ENCODE measurements at regions not wholly inside any gene's neighbourhood (a gene's known extent, or its start where the extent isn't known, plus 50 kb on each side); places are given as distances from the start of the nearest gene placed in this dataset.
"Not testable (repeated sequence)": the region's sequence is repeated elsewhere in the genome, so short reads cannot be mapped to it uniquely, and the experiment has no call there.

DNA sequence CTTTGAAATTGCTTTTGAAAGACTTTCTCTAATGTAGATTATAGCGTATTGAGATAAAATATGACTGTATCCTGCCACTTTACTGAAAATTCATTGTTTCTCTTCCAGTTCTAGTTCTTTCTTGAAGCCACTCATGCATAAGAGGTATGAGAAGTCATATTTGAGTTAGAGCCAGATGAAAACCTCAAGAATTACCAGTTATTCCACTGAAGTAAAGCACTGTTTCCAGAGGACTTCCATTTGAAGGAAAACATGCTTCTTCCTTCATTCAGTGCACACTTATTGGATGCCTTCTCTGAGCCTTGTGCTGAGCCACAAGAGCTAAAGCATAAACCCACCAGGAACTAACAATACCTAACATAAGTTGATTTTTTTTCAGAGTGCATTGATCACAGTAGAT lies 513.4 kb downstream of the ZNF385D start:
- no peak for DNase-seq

DNA sequence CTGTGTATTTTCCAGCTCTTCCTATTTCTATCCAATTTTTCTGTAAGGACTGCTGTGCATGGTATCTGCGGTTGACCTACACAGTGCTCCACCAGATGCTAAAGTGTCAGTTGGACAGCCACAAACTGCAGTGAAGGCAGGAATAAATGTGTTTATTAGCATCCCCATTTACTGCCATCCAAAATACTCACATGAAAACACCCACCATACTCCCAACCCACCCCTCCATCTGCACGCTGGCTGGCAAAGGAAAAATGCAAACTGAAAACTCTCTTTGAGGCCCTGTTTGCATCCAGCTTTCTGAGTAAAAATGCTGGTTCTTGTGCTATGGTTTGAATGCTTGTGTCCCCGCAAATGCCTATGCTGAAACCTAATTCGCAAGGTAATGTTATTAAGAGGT lies 515.5 kb downstream of the ZNF385D start:
- no peak for DNase-seq

DNA sequence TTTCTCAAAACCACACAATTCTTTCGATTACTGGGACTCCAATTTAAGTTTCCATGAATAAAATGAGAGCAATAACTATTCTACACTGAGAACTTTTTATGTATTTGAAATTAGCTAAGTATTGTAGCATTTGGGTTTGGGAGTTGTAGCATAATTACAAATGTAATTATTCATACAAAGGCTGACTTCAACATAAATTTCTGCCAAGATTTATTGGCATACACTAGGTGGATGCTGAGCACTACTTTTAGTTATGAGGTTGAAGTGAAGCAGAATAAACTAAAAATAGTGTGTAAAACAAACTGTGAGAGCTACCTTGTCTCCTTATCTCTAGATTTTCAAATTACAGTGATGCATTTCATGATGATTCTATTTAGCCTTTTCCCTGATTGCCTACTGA lies 516.1 kb downstream of the ZNF385D start:
- no peak for DNase-seq

DNA sequence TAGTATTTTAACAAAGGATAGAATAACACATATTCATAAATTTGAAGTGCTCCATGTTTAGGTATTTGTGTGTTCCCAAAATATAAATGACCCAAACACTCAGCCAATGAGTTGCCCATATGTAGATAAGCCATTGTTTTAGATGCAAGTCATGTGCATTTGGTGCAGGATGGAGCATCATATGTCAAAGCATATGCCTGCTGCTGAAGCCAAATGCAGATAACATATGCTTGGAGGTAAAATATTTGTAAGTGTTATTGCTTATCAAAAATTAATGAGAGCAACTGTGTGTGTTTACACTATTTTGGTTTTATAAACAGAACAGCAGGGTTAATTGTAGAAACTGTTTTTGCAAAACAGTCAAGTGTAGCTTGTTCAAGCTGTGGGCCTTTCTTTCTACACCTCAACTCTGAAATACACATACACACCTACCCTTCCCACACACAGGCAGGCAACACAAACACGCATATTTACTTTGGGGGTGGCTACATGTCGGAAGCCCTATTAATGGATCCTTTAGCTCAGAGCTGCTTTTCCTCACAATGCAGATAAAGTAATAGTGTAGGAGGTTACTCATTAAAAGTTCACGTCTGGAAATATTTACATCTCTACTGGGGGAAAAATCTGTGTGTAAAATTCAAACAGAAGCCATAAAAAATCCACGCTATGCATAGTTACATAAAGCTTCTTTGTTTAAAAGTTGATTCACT lies 521.4 kb downstream of the ZNF385D start:
- no peak for DNase-seq

DNA sequence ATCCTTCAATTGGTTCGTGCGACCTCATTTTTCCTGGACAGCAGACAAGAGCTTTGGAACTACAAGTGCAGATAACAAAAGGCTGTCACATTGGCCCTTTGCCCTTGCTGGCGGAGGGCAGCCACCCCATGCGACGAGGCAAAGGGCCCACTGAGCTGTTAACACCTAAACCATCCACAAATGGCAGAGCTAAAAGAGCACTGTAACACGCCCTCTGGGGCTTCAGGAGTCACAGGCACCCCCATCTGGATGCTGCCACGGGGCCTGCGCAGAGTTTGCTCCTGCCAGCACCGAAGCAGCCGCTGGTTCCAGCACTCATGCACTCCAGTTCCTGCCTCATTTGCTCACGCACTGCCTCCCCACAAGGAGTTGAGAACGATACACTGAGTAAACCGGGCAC lies 524.9 kb downstream of the ZNF385D start:
- no peak for DNase-seq

DNA sequence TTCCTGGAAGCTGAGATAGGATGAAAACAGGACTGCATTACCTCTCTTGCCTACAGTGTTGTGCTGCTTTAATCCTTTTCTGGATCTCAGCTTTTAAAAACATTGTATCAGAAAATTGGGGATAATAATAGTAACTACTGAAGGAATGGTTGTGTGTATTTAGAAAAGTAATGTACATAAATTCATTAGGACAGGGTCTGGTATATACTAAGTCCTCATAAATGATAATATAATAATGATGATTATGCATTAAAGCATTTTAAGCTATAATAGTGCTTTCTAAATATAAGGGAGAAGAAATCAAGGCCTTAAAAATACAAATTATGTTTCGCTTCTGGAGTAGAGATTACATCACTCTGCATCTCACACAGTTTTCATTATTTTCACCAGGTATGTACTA lies 530.1 kb downstream of the ZNF385D start:
- DNase-seq: no peak

DNA sequence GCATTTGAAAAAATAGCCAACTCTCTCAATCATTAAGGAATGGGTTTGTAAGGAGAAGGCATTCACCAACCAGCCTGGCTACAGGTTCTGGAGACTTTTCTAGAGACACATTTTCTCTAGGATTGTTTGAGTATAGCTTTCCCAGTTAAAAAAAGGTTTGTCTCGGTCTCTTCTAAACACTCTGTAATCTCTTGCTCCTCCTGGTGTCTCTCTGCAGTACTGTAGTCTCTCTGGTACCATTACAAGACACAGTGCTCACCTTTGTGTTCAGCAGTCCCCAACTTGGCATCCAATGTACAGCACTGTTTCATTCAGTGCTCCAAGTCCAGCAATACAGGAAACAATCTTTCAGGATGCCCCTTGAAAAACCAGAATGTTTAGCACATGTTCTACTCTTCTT lies 534.4 kb downstream of the ZNF385D start:
- no peak for DNase-seq

DNA sequence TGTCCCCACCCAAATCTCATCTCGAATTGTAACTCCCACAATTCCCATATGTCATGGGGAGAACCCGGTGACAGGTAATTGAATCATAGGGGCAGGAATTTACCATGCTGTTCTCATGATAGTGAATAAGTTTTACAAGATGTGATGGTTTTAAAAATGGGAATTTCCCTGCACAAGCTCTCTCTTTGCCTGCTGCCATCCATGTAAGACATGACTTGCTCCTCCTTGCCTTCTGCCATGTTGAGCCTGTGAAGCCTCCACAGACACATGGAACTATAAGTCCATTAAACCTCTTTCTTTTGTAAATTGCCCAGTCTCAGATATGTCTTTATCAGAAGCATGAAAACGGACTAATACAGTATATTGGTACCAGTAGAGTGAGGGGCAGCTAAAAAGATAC lies 546.9 kb downstream of the ZNF385D start:
- not testable (repeated sequence) for DNase-seq

DNA sequence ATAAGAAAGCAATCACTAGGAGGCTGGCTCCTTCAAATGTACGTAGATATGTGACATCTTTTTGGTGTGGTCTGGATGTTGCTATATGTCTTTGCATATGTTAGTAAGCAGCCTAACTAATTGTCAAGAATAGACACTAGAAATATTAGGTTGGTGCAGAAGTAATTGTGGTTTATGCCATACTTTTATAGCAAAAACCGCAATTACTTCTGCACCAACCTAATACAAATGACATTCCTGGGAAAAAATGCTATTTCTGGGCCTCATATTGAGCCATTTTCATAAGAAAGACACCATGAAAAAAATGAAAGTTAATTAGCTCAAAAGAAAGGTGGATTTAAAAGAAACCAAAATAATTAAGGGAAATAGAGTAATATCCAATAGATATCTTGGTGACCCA lies 555.8 kb downstream of the ZNF385D start:
- no peak for DNase-seq

DNA sequence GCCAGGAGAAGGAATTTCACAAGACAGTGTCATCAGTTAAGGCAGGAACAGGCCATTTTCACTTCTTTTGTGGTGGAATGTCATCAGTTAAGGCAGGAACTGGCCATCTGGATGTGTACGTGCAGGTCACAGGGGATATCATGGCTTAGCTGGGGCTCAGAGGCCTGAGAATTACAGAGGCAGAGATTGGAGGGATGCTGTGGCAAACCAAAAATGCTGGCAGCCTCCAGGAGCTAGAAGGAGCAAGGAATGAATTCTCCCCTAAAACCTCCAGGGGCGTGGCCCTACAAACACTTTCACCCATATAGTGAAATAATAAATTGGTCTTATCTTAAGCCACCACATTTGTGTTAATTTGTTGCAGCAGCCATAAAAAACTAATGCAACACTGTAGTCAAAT lies 557.0 kb downstream of the ZNF385D start:
- not testable (repeated sequence) for DNase-seq

DNA sequence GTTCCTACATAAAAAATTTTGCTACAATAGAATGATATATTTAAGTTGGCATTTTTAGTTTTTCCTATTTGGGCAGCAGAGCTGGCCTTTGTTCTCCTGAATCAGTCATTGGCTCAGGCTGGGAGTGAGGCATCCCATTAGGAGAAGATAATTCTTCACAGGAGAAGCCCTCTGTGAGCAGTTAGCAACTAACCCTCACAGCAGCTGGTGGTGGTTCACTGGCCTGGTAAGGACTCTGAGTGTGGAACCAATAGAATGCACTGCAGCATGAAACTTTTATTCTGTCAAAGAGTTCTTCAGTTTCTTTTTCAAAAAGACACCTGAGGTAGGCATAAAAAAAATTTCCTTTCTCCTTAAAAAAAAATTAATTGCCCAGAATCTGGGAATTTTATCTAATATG lies 562.6 kb downstream of the ZNF385D start:
- DNase-seq: no peak

DNA sequence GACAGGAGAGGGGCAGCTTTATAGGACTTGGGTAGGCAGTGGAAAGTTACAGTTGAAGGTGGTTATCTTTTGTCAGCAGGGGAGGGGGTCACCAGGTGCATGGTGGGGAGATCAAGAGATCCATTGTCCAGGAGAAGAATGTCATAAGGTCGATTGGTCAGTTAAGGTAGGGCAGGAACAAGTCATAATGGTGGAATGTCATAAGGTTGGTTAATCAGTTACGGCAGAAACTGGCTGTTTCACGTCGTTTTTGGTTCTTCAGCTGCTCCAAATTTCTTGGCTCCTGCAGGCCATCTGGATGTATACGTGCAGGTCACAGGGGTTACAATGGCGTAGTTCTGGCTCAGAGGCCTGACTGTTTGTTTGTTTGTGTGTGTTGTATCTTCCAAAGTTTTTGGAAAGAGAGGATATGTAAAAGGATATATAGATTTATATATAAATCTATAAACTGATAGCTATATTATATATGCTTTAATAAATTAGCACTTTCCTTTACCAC lies 565.1 kb downstream of the ZNF385D start:
- DNase-seq: no peak

DNA sequence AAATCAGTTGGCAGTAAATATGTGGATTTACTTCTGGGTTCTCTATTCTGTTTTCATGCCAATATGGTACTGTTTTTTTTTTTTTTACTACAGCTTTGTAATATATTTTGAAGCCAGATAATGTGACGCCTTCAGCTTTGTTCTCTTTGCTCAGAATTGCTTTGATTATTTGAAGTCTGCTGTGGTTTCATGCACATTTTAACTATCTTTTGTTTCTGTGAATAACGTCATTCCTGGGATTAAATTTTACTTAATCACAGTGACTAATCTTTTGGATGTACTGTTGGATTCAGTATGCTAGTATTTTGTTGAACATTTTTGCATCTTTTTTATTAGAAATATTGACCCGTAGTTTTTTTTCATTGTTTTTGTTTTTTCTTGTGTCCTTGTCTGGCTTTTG lies 576.5 kb downstream of the ZNF385D start:
- no peak for DNase-seq

DNA sequence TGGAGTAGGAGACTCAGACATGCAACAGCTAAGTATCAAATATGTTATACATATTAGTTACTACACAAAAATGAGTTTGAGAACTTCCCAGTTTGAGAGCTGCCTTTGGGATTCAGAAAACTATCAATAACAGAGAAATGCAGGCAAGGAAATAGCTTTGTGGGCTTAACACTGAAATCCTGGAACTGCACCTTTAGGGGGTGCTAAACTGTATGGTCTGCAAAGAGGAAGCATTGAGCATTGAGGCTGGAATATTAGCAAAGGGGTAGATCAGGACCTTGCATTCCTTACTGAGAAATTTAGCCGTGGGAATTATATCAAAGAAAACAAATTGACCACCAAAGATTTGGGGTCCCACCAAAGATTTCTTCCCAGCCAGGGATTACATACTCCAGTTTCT lies 580.0 kb downstream of the ZNF385D start:
- DNase-seq: no peak

DNA sequence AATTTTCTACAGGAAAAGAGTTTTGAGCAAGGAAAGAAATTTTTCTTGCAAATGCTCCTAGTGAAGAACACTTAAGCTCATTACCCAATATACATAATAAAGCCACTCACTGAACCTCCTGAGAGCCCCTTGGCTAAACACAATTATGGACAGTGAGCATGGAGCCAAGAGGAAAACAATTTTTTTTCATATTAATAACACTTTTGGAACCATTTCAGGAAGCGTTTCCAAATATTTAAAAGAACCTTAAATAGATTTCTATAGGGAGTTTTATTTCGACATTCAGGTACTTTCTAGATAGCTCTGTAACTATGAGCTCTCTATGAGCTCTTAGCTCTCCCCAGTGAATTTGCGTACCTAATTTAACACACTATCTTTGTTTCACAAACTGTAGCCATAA lies 581.1 kb downstream of the ZNF385D start:
- DNase-seq: no peak

DNA sequence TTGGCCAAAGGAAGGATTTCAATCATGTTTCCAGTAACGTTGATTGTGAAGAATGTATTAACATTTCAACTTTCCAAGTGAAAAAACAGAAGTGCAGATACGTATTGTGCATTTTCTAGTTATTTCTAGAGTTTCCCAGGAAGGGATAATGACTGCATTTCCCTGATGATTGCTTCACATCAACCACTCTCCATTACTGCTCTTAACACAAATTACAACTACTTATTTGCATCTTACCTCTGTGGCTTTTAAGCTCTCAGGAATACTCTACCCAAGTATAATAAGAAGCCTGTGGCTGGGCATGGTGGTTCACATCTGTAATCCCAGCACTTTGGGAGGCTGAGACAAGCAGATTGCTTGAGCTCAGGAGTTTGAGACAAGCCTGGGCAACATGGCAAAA lies 582.5 kb downstream of the ZNF385D start:
- no peak for DNase-seq

DNA sequence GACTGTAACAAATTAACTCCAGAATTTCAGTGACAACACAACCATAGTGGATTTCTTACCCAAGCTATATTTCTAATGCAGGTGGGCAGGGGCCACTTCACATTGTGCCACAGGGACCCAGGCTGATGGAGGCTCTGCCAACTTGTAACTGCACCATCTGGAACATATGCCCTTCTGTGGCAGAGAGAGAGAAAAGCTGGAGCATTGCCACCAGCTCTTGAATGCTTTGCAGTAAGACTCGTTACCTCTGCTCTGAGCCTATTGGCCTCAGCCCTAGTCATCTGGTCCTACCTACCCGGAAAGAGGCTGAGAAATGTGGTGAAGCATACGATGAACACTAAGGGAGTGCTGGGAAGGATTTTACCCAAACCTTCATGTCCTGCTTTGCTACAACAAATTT lies 587.1 kb downstream of the ZNF385D start:
- no peak for DNase-seq

DNA sequence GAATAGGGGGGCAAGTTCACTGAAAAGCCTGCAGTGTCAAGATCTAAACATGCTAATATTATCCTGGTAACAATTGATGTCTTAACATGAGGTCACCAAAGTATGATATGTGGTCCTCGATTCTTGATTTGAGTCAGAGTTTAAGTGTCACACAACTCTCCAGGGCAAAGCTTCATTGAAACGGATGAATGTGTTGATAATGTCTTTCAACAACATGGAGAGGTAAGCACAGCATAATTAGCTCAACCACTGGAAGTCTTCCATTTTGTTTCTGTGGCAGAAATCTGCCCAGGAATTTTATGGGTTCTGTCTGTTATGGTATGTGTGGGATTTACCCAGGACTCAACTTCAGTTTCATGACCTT lies 591.5 kb downstream of the ZNF385D start:
- DNase-seq: no peak

DNA sequence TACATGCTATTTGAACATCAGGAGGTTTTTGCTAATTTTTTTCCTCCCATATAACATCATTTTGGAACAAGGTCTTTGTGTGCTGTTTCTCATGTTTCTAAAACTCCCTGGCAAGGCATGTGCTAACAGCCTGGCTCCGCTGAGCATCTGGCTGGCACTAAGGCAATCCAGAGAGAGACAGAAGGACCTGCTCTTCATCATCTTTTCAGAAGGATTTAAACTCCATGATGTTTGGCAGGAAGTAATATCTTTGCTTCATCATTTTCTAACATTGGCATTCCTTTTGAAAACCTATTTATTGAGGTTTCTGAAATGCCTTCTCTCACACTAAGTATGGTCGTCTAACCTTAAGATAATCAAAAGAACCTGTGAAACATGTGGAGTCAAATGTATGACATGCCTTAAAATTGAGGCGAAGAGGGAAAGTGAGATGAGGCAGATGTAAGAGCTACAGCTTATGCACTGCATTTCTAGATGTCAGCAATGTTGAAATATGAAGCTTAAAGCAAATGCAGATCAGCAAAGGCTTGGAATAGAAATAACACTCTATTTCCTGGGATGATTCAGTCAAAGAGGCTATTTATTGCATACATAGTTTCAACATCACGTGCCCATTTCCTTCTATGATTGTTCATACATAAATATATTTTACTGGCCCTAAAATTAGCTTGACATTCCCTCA lies 592.0 kb downstream of the ZNF385D start:
- no peak for DNase-seq

DNA sequence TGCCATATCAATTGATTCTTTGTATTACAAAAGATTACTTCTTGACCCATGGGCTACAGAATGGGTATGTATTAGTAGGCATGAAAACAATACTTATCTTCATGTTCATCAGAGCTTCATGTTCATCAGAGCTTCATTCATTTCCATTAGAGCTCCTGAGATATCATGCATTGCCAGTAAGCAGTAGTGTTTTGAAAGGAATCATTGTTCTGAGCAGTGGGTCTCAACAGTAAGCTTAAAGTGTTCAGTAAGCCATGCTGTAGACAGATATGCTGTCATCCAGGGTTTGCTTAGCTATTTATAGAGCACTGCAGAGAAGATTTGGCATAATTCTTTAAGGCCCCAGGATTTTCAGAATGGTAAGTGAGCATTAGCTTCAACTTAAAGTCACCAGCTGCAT lies 596.1 kb downstream of the ZNF385D start:
- no peak for DNase-seq

DNA sequence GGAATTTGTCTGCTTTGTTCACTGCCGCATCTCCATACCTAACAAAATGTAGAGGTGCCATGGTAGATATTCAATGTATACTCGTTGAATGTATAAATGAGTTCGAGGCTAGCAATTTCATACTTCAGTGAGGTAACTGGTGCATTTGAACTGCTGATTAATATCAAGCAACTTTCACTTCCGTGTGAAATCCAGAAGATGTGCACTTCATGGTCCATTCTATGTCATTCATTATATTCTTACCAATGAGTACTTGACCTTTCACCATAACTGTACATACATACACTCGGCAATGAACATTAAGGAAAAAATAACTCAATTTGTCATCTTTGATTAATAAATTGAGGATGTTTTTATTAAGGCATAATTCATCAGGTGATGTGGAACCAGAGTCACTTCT lies 598.5 kb downstream of the ZNF385D start:
- no peak for DNase-seq

DNA sequence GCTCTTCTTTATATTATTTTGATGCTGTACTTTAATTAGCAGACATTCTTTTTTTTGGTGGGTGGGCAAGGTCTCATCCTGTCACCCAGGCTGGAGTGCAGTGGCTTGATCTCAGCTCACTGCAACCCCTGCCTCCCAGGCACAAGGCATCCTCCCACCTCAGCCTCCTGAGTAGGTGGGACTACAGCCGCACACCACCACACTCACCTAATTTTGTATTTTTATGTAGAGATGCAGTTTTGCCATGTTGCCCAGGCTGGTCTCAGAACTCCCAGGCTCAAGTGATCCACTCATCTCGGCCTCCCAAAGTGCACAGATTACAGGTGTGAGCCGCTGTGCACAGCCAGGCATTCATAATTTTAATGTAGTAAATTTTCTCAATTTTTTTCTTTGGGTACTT lies 608.1 kb downstream of the ZNF385D start:
- DNase-seq: no peak

DNA sequence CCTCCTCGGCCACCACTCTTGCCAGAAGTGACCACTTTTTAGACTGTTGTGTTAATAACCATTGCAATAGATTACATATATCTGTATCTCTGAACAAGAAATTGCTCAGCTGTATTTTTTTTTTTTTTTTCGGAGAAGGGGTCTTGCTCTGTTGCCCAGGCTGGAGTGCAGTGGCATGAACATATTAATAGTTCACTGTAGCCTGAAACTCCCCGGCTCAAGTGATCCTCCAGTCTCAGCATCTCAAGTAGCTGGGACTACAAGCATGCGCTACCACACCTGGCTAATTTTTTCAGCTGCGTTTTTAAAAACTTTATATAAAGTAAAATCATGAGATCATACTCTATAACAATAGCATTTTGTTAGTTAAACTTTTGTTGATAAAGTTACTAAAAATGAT lies 609.0 kb downstream of the ZNF385D start:
- no peak for DNase-seq

DNA sequence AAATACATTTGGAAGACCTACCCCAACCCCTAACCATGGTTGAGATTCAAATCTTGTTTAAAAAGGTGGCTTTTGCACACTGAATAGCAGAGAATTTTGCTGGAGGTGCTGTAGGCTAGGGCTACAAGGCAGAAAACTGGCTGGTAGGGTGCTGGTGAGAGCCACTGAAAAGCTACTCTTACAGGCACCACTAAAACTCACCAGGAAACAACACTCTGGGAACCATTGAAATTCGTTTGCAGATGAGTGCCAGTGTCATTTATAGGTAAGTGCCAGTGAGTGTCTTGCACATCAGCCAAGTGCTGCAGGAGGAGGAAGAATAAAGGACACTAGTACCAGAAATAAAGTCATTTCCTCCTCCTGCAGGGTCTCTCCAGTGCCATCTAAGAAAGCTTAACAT lies 610.2 kb downstream of the ZNF385D start:
- DNase-seq: no peak

DNA sequence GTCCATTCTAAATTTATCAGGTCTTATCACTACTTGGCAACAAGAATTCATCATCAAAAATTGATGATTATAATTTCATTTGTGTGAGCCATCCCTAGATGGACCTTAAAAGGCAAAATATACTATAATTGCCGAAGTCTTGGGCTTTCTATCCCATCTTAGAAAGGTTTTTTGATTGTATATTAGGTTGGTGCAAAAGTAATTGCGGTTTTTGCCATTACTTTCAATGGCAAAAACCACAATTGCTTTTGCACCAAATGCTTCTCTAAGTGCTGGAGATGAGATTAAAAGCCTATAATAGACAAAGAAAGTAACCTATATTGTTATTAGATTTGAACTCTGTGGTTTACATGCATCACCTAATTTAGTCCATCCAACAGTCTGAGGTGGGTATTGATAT lies 612.9 kb downstream of the ZNF385D start:
- no peak for DNase-seq
